ENCODE measurements at regions not wholly inside any gene's neighbourhood (a gene's known extent, or its start where the extent isn't known, plus 50 kb on each side); places are given as distances from the start of the nearest gene placed in this dataset.

GRCh38 chr11:111001986-111002611 lies 243.4 kb upstream of the POU2AF2 start:
- H3K36me3 ChIP-seq (replicated peaks in 1 of 2) = no peaks in the 10 kb centered on the region
- WGBS, 4 donors = 51 to 58% (median 52%) methylated on average over 3 of the region's 3 CpGs
- peak in 3 of 7 donors; percentile 33 to 40 (median 37) for DNase-seq
- no peak overlapping the region for H3K4me3 ChIP-seq
- no peaks in the 10 kb centered on the region for H3K4me1 ChIP-seq (replicated peaks in 1 of 2)
- intact Hi-C loops (cut with DNase I) = no loop called here
- no peaks in the 10 kb centered on the region for H3K9me3 ChIP-seq (replicated peaks in 1 of 3)
- H3K27me3 ChIP-seq = no peaks in the 10 kb centered on the region
- TF ChIP-seq POLR2A (IDR thresholded peaks at IDR 0.05) (no peak), CTCF (IDR thresholded peaks at IDR 0.05) (no peak)
- H3K27ac ChIP-seq = peak overlapping the region in 1 of 5 donors; percentile 3

GRCh38 chr11:111001081-111001430 lies 244.5 kb upstream of the POU2AF2 start:
- Histone ChIP-seq H3K27me3 (no peaks in the 10 kb centered on the region), H3K4me1 (replicated peaks in 1 of 2) (no peaks in the 10 kb centered on the region), H3K36me3 (replicated peaks in 1 of 2) (no peaks in the 10 kb centered on the region), H3K27ac (no peak overlapping the region), H3K4me3 (no peak overlapping the region), H3K9me3 (replicated peaks in 1 of 3) (no peaks in the 10 kb centered on the region)
- TF ChIP-seq CTCF (IDR thresholded peaks at IDR 0.05) (no peak), POLR2A (IDR thresholded peaks at IDR 0.05) (no peak)
- no peak for DNase-seq
- intact Hi-C loops (cut with DNase I) = no loop called here
- WGBS, 4 donors = 69 to 86% (median 77%) methylated on average over 2 of the region's 2 CpGs

GRCh38 chr11:111000400-111001080 lies 245.0 kb upstream of the POU2AF2 start:
- no peak overlapping the region for H3K4me3 ChIP-seq
- no peaks in the 10 kb centered on the region for H3K36me3 ChIP-seq (replicated peaks in 1 of 2)
- no peaks in the 10 kb centered on the region for H3K4me1 ChIP-seq (replicated peaks in 1 of 2)
- intact Hi-C loops (cut with DNase I) = no loop called here
- H3K27ac ChIP-seq = no peak overlapping the region
- no peaks in the 10 kb centered on the region for H3K9me3 ChIP-seq (replicated peaks in 1 of 3)
- 73 to 79% (median 74%) methylated on average over 7 of the region's 7 CpGs for WGBS, 4 donors
- H3K27me3 ChIP-seq = no peaks in the 10 kb centered on the region
- TF ChIP-seq CTCF (IDR thresholded peaks at IDR 0.05) = no peak
- TF ChIP-seq POLR2A (IDR thresholded peaks at IDR 0.05) = no peak
- DNase-seq = no peak

- DNase-seq = no peak
- intact Hi-C loops (cut with DNase I) = no loop called here
- H3K4me3 ChIP-seq = no peak overlapping the region
- 73 to 91% (median 89%) methylated on average over 1 of the region's 1 CpG for WGBS, 4 donors
- TF ChIP-seq POLR2A (IDR thresholded peaks at IDR 0.05) (no peak), CTCF (IDR thresholded peaks at IDR 0.05) (no peak)
- H3K27me3 ChIP-seq = no peaks in the 10 kb centered on the region
- no peaks in the 10 kb centered on the region for H3K36me3 ChIP-seq (replicated peaks in 1 of 2)
- H3K27ac ChIP-seq = no peak overlapping the region
- no peaks in the 10 kb centered on the region for H3K9me3 ChIP-seq (replicated peaks in 1 of 3)
- no peaks in the 10 kb centered on the region for H3K4me1 ChIP-seq (replicated peaks in 1 of 2)
Observed at GRCh38 chr11:110992481-110992880, 253.0 kb upstream of the POU2AF2 start.
